Eye (tissue), 1 donor: ENCODE measurements at regions not wholly inside any gene's neighbourhood (a gene's known extent, or its start where the extent isn't known, plus 50 kb on each side); places are given as distances from the start of the nearest gene placed in this dataset.

ENCODE experiments used
- DNase-seq: peaks from one replicate; pipeline ENCODE4 v3.0.0-alpha.2; 2015

DNA sequence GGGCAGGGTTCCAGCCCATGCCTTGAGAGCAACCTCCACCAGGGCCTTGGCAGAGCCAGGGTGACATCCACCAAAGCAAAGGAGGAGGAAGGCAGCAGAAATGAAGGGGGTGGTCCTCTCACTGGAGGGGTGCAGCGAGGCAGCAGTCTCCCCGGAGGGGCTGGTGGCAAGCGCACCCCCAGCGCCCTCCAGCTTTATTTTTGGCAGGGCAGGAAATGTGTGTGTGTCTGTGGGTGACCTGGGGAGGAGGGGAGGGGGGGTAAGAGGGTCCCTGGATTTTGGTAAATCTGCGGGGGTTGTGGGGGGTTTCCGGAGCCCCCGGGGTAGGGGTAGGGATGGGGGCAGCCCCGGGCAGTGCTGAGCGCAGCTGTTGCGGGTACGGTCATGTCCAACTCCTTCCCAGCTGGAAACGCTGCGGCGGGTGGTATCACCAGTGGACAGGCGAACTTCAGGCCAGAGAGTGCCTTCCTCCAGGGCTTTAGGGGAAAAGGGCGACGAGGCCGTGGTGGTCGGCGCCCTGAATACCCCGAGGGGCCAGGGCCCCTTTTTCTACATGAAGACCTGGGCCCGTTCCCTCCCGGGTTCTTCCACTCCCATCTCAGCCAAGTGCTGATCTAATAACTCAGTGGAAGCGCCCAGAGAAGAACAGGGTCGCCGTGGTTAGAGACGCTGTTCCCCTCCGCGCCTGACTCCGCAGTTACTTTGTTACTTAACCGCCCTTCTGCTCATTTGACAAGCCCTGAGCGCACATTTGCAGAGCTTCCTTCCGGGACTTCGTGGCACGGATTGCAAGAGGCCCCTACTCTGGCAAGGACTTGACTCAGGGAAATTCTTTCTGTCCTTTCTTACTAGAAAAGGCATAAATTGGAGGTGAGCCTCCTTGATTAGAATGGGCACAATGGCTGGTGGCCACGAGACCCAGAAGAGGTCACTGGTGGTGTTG is 55.2 kb downstream of the FOS start:
- DNase-seq = no peak

DNA sequence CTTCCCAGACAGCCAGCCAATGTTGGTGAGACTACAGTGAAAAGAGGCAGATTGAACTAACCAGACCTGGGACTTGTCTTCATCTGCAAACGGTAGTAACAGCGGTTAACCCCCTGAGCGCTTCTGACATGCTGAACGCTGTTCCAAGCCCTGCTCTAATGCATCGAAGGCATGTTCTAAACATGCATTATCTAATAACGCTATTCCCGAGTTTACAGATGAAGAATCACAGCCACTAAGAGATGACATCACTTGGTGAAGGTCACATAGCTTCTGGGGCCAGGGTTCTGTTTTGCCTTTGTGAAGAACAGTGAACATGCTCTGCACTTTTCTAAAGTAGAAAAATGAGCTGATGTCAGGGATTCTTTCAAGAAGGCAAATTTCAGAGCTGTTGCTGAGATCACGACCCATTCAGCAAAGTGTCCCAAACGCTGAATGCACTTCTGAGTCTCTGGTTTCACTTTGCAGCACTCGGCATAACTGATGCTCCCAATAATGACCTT is 56.0 kb downstream of the FOS start:
- peak; percentile 22 for DNase-seq

- DNase-seq = peak; percentile 41
Measured at GRCh38 chr14:75335571-75335970, 56.9 kb downstream of the FOS start.

DNA sequence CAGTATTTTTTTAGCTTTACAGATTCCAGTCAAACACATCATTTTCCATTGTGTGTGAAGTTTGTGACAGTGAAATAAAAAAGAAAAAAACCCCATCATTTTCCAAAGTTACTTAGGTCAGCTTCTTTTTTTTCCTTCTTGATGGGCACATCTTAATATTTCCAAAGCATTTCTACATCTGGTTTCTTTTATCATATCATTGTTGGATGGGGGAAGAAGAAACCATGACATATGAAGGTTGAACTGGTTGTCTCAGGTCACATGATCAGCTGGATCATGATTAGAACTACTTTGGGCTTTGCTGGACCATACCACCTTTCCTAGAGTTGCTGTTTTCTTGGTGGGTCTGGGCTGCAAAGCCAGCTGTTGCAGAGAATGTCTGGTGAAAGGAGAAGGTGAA is 59.8 kb downstream of the FOS start:
- no peak for DNase-seq

DNA sequence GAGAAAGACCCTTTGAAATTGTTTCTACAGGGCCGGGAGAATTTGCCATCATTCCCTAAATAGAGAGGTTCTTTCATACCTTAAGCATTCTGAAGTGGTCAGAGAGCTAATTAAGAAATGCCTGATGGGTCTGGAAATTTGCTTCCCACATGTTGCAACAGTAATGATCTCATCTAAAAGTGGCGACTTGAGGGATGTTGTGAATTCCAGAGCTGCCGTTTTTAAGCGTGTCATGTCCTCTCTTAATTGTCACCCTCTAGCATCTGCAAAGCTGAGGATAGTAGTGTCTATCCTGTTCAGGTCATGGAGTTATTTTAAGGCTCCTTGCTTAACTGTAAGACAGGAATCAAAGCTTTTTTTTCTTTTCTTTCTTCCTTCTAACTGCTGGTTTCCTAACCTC is 60.4 kb downstream of the FOS start:
- no peak for DNase-seq

DNA sequence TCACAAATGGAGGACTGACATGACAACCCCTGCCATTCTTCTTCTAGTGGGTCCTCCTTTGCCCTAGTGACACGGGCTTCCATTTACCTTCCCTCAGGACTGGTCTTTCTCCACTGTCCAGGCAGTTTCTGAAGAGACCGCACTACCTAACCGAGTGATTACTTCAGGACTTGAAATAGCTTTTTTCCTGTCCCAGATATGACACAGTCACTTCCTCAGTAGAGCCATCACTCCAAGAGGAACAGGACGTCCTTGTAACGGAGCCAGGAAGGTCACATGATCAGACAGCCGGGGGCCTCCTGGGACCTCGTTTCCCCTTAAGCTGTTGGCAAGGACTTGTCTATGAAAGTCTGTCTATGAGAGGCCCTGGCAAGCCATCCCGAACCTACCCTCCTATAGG is 62.3 kb downstream of the FOS start:
- peak; percentile 6 for DNase-seq

DNA sequence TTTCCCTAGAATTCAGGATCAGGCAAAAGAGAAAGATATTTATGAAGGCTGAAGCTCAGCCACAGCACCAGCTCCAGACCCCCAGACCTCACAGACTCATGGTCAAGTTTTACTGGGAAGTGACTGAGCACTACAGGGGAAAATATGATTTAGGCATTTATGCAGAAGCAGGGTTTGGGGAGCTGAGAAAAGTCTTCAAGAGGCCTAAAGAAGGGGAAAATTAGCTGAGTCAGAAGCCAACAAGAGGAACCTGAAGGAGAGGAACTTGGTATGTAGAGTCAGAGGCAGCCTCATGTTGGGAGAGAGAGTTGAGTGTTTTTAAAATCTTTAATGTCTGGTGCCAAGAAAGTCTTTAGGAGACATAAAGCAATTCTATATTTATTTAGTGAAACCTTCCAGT is 63.0 kb downstream of the FOS start:
- DNase-seq = no peak

GRCh38 chr14:75342762-75343599 is 64.4 kb downstream of the FOS start:
- DNase-seq = no peak

- no peak for DNase-seq
Measured at GRCh38 chr14:75343911-75344310, 65.3 kb downstream of the FOS start.

DNA sequence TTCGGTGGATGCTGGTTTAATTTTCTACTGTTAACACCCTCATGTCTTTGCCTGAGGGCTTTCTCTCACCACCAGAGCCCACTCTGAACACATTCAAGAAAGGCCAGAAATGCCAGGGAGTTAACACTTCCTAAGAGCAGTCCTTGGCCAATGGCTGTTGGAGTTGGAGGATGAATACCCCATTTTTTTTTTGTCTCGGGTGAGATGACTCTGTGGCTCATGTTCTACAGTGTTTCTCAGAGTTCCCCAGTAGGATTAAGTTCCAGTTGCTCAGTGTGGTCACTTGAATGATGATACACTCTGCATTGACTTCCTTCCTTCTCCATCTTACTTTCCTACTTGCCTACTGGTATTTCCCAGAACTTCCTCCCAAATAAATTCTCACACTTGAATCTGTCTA is 65.8 kb downstream of the FOS start:
- no peak for DNase-seq

- no peak for DNase-seq
Measured at GRCh38 chr14:75350505-75351060, 72.0 kb downstream of the FOS start.

DNA sequence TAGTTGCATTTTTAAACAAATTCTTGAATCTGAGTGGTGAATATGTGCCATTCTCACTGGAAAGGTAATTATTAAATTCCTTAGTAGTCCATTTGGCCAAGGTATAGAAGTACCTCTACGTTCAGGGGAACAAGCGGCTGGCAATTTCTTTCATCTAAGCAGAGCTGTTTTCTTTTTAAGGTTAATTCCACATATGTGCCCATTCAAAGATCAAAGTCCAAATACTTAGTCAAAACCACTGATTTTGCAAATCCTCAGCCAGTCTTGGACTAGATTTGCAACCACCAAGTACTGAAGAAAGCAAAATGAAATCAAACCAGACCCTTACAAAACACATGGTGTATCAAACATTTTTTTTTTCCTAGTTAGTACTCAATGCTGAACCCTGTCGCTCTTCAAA is 68.7 kb upstream of the JDP2 start:
- DNase-seq = no peak

DNA sequence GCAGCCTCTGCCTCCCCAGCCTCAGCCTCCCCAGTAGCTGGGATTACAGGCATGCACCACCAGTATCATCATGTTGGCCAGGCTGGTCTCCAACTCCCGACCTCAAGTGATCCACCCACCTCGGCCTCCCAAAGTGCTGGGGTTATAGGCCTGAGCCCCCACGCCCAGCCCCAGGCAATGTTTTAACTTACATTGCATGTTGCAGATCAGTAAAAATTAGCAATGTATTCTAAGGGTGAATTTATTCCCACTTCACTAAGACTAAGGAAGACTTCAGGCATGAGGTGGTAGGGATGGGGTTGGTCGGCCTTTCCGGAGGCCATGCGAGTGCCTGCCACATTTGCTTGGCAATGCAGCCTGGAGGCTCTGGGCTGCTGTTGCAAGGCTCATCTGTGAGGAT is 66.8 kb upstream of the JDP2 start:
- DNase-seq = no peak

GRCh38 chr14:75361751-75362433 is 65.9 kb upstream of the JDP2 start:
- no peak for DNase-seq

DNA sequence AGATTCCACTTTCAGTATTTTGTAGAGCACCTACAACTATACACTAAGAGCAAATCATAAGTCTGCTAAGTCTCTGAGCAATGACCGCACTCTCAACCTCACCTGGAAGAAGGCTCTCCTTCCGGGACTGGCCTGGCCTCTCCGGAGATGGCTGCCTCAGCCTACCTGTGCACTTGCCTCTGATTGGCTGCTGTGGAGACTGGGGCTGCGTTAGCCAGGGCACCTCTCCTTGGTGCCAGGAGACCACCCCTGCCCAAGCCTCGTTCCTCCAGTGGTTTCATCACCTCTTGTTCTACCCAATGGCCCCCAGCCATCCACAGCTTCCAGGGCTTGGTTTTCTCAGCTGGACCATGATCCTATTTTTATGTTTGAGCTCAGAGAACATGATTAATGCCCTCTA is 64.7 kb upstream of the JDP2 start:
- no peak for DNase-seq

DNA sequence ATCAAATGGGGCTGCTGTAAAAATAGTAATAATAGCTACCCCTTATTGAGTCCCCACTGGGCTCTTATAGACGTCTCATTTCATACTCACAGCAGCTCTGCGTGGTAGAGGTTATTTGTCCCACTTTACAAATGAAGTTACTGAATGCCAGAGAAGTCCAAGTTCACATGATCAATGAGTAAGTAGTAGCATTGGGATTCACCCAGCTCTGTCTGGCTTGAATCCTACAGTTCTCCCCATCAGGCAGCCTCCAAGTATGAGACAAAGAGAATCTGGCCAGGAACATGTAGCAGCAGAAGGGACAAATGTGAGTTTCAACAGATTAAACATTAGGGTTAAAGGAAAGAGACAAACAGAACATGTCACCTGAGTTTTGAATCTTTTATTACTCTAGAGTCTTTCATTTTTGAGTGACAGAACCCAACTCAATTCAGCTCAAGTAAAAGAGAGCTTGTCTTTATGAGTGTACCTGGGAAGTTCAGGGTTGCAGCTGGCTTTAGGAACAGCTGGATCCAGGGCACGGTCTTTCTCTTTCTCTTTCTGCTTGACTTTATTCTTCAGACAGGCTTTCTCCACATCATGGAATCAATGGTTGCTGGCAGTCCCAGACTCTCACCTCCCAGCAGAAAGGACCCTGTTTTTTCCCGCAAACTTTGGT is 64.1 kb upstream of the JDP2 start:
- no peak for DNase-seq

DNA sequence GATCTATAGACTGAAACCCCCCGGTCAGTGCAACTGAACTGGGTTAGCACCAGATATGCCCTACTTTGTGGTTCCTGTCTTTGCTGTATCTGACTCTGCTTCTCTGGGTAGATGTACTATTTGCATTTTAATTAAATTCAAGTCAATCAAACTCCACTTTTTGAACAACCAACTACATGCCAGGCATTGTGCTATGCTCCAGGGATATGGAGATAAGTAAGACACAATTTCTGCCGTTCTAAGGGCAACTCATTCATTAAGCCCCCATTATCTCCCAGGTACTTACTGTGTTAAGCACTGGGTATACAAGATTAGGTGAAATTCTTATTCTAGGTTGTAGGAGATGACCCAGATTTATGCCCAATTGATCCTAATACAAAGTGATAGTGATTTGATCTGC is 62.7 kb upstream of the JDP2 start:
- DNase-seq = no peak

GRCh38 chr14:75366963-75367362 is 60.9 kb upstream of the JDP2 start:
- DNase-seq = no peak

GRCh38 chr14:75368333-75368732 is 59.5 kb upstream of the JDP2 start:
- DNase-seq = no peak

- DNase-seq = no peak
Measured at GRCh38 chr14:75369506-75369905, 58.3 kb upstream of the JDP2 start.

GRCh38 chr14:75370416-75371205 is 57.2 kb upstream of the JDP2 start:
- DNase-seq = no peak

GRCh38 chr14:75371297-75371696 is 56.5 kb upstream of the JDP2 start:
- DNase-seq = no peak
